Stomach (tissue), 8 donors: ENCODE measurements at regions not wholly inside any gene's neighbourhood (a gene's known extent, or its start where the extent isn't known, plus 50 kb on each side); places are given as distances from the start of the nearest gene placed in this dataset.
"Not testable (repeated sequence)": the region's sequence is repeated elsewhere in the genome, so short reads cannot be mapped to it uniquely, and the experiment has no call there.

Experiments
- DNase-seq, 2 donors: peaks; one replicate each; pipeline versions ENCODE4 v3.0.0 to v3.0.0-alpha.2; 2013 to 2019
- H3K27ac ChIP-seq, 5 donors: fragments of 200-600 bp in 4 of 5; sonication (generic) in 4 of 5; one replicate each; pipeline ENCODE4 v1.5.1; 2013 to 2019; ENCODE audit warnings: mild to moderate bottlenecking in 1 of 5, moderate library complexity in 1 of 5
- H3K27me3 ChIP-seq, 3 donors: fragments of 200-600 bp; sonication (generic); one replicate each; pipeline ENCODE4 v1.5.1; 2017 to 2019; ENCODE audit warnings: mixed run types in 1 of 3
- H3K36me3 ChIP-seq, 4 donors: fragments of 200-600 bp; sonication (generic); 1 replicate in 3 of 4; 2 replicates in 1 of 4; pipeline ENCODE4 v1.5.1; 2016 to 2019
- H3K4me1 ChIP-seq, 4 donors: fragments of 200-600 bp; sonication (generic); one replicate each; pipeline ENCODE4 v1.5.1; 2016 to 2019
- H3K4me3 ChIP-seq, 4 donors: fragments of 200-600 bp; sonication (generic) in 3 of 4; one replicate each; pipeline ENCODE4 v1.5.1; 2016 to 2019; ENCODE audit warnings: mild to moderate bottlenecking in 1 of 4
- H3K9me3 ChIP-seq, 4 donors: fragments of 200-600 bp; sonication (generic); one replicate each; pipeline ENCODE4 v1.5.1; 2016 to 2019
- CTCF ChIP-seq, 7 experiments: fragments of 450-650 bp in 4 of 7; fragments of 200-600 bp in 3 of 7; sonication (generic) in 3 of 7; IDR thresholded peaks; one replicate each; pipeline ENCODE4 v1.5.1; 2016 to 2019; ENCODE audit warnings: antibody characterized with exemption in 7 of 7, control low read depth in 2 of 7, mild to moderate bottlenecking in 1 of 7
- EP300 ChIP-seq: sonication (generic); formaldehyde crosslinking; IDR thresholded peaks from one replicate; pipeline ENCODE4 v1.6.1; 2017; ENCODE audit warnings: antibody characterized with exemption
- POLR2A ChIP-seq, 4 donors: fragments of 450-650 bp; IDR thresholded peaks; one replicate each; pipeline ENCODE4 v1.6.1; 2016; ENCODE audit warnings: antibody characterized with exemption in 4 of 4, control low read depth in 2 of 4, mild to moderate bottlenecking in 1 of 4, moderate library complexity in 1 of 4
- POLR2AphosphoS5 ChIP-seq, 3 donors: sonication (generic); formaldehyde crosslinking; IDR thresholded peaks; one replicate each; pipeline ENCODE4 v1.6.1; 2016; ENCODE audit warnings: antibody characterized with exemption in 3 of 3
- WGBS, 5 donors: extraction: QIAGEN DNeasy Blood & Tissue Kit in 3 of 5; methylation state at CpG; one replicate each; pipeline versions ENCODE4 v1.1.5 to v1.1.7; 2013 to 2018; 5-methylcytosine and 5-hydroxymethylcytosine counted together
- intact Hi-C: fragments of 100-400 bp; cut with DNase I; formaldehyde crosslinking; loops from one replicate; pipeline ENCODE4 v1.15.1; 2023; ENCODE audit warnings: low total_unique reads
- donor health status: healthy with polysubstance abuse.
- donor health status: Bipolar disorder and iron deficiency.
- donor health status: healthy.

- DNase-seq, result no peak
- intact Hi-C loops, result no loop called here
- TF ChIP-seq CTCF (IDR thresholded peaks at IDR 0.05) (no peak), POLR2AphosphoS5 (IDR thresholded peaks at IDR 0.05) (no peak), POLR2A (IDR thresholded peaks at IDR 0.05) (no peak), EP300 (no peak)
- H3K9me3 ChIP-seq, result peaks cover 0 to 4% (median 0%) of the 10 kb centered on the region in 4 donors
- 47 to 66% (median 61%) methylated on average over 1 of the region's 1 CpG for WGBS, 5 donors
- H3K27me3 ChIP-seq, result no peaks in the 10 kb centered on the region
- H3K4me1 ChIP-seq, result no peaks in the 10 kb centered on the region
- no peak overlapping the region for H3K4me3 ChIP-seq
- H3K36me3 ChIP-seq, result no peaks in the 10 kb centered on the region
- no peak overlapping the region for H3K27ac ChIP-seq
These were observed 126.1 kb upstream of the CHODL start for GRCh38 chr21:18118566-18118965.

GRCh38 chr21:18117176-18117575 is 127.5 kb upstream of the CHODL start:
- Histone ChIP-seq H3K9me3 (peaks cover 0 to 8% (median 0%) of the 10 kb centered on the region in 4 donors), H3K27me3 (no peaks in the 10 kb centered on the region), H3K4me3 (no peak overlapping the region), H3K4me1 (no peaks in the 10 kb centered on the region), H3K27ac (no peak overlapping the region), H3K36me3 (no peaks in the 10 kb centered on the region)
- intact Hi-C loops, result no loop called here
- TF ChIP-seq POLR2AphosphoS5 (IDR thresholded peaks at IDR 0.05), result no peak
- no peak for TF ChIP-seq POLR2A (IDR thresholded peaks at IDR 0.05)
- TF ChIP-seq EP300, result no peak
- peak in 1 of 2 donors; percentile 21 for DNase-seq
- 27 to 59% (median 41%) methylated on average over 1 of the region's 1 CpG for WGBS, 5 donors

- 44 to 62% (median 54%) methylated on average over 1 of the region's 1 CpG for WGBS, 5 donors
- Histone ChIP-seq H3K4me3 (no peak overlapping the region), H3K4me1 (no peaks in the 10 kb centered on the region), H3K9me3 (peaks cover 0 to 9% (median 0%) of the 10 kb centered on the region in 4 donors), H3K27ac (no peak overlapping the region), H3K27me3 (no peaks in the 10 kb centered on the region), H3K36me3 (no peaks in the 10 kb centered on the region)
- peak in 1 of 2 donors; percentile 46 for DNase-seq
- intact Hi-C loops, result no loop called here
- no peak for TF ChIP-seq POLR2A (IDR thresholded peaks at IDR 0.05)
- no peak for TF ChIP-seq EP300
- TF ChIP-seq CTCF (IDR thresholded peaks at IDR 0.05), result no peak
- no peak for TF ChIP-seq POLR2AphosphoS5 (IDR thresholded peaks at IDR 0.05)
These were observed 129.8 kb upstream of the CHODL start for GRCh38 chr21:18114810-18115209.

GRCh38 chr21:18104802-18105201 is 139.8 kb upstream of the CHODL start:
- H3K9me3 ChIP-seq, result peaks cover 0 to 5% (median 2%) of the 10 kb centered on the region in 4 donors
- H3K4me3 ChIP-seq, result no peak overlapping the region
- no peak for DNase-seq
- intact Hi-C loops, result no loop called here
- H3K27me3 ChIP-seq, result no peaks in the 10 kb centered on the region
- no peak overlapping the region for H3K27ac ChIP-seq
- H3K36me3 ChIP-seq, result no peaks in the 10 kb centered on the region
- H3K4me1 ChIP-seq, result no peaks in the 10 kb centered on the region
- no peak for TF ChIP-seq POLR2A (IDR thresholded peaks at IDR 0.05)
- TF ChIP-seq EP300, result no peak
- no peak for TF ChIP-seq POLR2AphosphoS5 (IDR thresholded peaks at IDR 0.05)
- TF ChIP-seq CTCF (IDR thresholded peaks at IDR 0.05), result no peak

- H3K27me3 ChIP-seq, H3K4me1 ChIP-seq, DNase-seq, H3K36me3 ChIP-seq, H3K4me3 ChIP-seq, intact Hi-C loops, H3K27ac ChIP-seq: not testable (repeated sequence)
- 82 to 90% (median 88%) methylated on average over 2 of the region's 2 CpGs for WGBS, 5 donors
- peaks cover 10 to 53% (median 23%) of the 10 kb centered on the region in 4 donors for H3K9me3 ChIP-seq
These were observed 148.2 kb upstream of the CHODL start for GRCh38 chr21:18096413-18096812.
